Eye (tissue), 1 donor: ENCODE measurements at regions not wholly inside any gene's neighbourhood (a gene's known extent, or its start where the extent isn't known, plus 50 kb on each side); places are given as distances from the start of the nearest gene placed in this dataset.
A peak's percentile ranks its signal among the peaks of the same experiment; 100 is the strongest.

Experiments
- DNase-seq: peaks from one replicate; pipeline ENCODE4 v3.0.0-alpha.2; 2015

- no peak for DNase-seq
Measured at GRCh38 chr2:71802556-71802955, 345.1 kb downstream of the CYP26B1 start.

DNA sequence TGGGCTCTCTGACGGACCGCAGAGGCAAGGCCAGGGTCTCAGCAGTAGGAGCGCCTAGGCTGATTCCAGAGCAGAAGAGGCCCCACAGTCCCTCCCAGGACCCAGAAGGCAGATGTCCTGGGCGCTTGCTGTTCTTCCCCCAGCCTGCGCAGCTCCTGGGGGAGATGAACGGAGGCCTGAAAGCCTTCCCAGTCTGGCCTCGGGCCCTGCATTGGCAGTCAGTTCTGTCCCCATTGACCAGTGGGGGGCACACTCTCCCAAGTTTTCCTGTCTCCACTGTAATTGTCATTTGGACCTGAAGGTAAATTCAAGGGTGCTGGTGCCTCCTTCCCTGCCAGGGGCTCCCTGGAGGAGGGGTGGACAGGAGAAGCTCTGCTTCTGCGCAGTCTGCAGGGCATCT lies 345.7 kb downstream of the CYP26B1 start:
- peak; percentile 64 for DNase-seq

DNA sequence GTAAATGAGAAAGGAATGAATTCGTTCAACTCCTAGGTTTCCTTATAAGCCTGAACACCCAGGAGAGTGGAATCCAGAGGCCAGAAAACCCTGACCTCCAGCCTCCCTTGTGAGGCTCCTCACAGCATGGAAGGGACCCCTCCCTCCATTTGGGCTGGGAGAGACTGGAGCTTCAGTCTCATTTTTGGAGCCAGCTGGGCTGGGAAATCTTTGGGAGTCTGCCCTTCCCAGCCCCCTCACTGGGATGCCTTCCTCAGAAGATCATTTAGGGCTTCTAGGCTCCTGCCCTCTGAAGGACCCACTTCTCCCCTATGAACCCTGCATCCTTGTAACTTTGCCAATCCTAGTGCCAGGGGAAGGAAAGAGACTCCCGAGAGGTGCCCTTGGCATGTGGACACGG lies 346.1 kb downstream of the CYP26B1 start:
- DNase-seq = no peak

GRCh38 chr2:71800851-71801250 lies 346.8 kb downstream of the CYP26B1 start:
- DNase-seq = no peak

DNA sequence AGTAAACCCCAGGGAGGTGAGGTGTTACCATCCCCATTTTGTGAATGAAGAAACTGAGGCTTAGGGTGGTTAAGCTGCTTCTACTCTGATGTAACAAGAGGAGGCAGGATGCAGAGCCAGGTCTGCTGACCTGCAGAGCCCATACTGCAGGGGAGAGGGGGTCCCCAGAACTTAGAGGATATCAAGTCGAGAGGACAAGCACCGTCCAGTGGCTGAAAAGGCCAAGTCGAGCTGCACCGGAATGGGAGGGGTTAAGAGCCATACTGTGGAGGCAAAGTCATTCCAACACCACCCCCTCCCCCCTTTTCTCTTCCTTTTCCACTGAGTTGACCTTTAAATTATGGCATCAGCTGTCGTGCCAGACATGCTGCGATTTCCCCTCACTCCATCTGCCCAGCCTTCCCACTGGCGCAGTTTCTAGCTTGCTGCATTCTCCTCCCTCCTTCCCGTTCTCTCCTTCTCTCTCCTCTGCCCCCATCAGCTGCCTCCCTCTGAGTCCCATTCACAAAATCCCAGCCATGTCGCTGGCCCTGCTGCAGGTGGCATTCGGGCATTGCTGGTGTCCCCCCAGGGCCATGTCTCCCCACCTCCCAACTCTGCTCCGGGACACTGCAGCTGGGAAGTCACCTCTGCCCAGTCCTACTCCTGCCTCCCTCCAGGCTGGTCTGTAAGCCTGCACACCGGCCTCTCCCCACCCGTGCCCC lies 346.9 kb downstream of the DYSF start:
- peak; percentile 51 for DNase-seq

GRCh38 chr2:71799013-71799575 lies 345.7 kb downstream of the DYSF start:
- no peak for DNase-seq

GRCh38 chr2:71798266-71799012 lies 345.1 kb downstream of the DYSF start:
- peak; percentile 46 for DNase-seq

DNA sequence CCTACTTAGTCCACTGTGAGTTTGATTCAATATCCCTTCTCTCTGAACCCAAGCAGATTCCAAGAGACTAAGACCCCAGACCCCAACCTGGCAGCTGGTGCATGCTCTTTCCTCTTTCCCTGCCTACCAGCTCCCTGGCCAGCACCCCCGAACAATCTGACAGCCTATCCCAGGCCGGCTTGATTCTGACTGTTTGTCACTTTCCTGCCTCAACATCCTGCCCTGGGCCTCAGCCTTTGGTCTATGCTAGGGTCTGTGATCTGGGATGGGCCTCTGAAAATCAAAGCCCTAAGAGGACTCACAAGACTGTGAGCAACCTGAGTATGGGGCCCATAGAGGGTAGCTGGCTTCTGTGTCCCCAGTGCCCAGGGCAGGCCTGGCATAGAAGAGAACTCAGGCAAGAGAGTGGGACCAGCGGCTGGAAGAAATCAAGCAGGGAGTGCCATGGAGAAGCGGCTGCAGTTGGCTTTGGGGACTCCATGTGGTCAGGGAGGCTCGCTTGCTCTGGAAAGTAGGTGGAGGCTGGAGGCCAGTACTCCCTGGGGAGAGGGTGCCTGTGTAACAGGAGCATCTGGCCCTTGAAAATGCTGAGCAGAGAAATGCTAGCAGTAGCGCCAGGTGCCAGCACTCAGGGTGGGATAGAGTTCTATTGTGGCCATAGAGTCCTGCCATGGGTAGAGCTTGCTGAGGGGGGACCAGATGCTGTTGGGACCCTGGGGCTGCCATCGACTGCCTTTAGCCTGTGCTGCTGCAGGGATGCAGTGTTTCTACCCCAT lies 343.9 kb downstream of the DYSF start:
- DNase-seq = no peak

DNA sequence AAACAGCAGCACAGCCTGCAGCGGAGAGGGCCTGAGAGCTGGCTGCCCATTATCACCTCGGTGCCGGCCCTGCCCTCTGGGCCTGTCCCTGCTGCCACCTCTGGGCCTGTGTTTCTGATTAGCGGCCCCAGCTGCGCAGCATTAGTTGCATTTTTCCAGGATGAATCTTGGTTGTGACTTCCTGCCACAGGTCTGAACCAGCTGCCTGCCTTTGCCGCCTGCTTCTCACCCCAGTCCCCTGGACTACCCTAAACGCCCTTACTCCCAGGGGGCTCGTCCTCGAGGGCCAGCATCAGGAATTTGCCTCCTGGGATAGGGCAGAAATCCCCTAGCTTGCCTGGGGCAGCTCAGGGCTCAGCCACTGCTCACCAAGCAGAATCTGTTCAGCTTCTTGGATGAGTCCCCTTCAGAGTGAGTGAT lies 342.8 kb downstream of the DYSF start:
- DNase-seq = peak; percentile 45

DNA sequence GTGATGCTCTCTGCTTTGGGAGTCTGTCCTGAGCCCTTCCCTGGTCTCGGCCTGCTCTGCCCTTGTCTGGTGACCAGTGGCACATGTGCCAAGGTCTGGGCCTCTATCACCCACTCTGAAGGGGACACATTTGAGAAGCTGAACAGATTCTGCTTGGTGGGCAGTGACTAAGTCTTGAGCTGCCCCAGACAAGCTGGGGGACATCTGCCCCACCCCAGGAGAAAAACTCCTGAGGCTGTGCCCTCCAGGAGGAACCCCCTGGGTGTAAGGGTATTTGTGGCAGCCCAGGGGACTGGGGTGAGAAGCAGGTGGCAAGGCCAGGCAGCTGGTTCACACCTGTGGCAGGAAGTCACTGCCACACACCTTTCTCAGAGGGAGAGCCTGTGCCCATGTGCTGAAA lies 342.1 kb downstream of the DYSF start:
- DNase-seq = no peak

DNA sequence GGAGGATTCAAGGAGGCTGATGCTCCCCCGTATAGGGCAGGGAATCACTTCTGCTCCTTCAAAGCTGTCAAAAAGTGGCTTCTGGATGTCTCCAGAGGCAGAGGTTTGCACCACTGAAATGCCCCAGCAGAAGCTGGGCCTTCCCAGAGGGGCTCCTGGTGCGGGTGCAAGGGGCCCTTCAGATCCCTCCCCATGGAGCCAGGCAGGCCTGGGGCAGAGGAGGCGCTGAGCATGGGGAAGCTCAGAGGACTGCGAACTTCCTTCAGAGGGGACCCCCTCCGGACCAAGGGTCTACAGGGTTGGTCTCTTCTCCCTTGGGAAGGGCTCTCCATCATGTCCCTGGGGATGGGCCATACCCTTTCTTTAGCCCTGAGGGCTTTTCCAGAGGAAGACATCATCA lies 341.2 kb downstream of the DYSF start:
- DNase-seq = no peak

DNA sequence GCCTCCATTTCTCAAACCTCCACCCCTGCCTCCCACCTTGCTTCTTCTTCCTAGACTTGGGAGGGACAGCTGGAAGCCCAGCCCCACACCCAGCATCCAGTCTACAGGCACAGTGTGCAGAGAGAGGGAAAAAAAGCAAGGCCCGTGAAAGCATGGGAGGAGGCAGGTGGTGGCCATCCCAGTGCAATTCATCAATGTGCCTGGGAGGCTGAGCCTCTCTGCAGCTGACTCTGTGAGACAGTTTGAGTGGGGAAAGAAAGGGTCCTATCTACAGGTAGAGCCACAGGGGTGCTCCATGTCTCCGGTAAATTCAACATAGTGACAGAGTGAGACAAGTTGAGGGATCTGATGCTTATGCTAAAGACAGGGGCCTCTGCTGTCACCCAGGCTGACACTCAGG lies 340.6 kb downstream of the DYSF start:
- no peak for DNase-seq

- DNase-seq = no peak
Measured at GRCh38 chr2:71792926-71793761, 339.8 kb downstream of the DYSF start.

GRCh38 chr2:71791501-71792135 lies 338.3 kb downstream of the DYSF start:
- DNase-seq = no peak

- DNase-seq = no peak
Measured at GRCh38 chr2:71791061-71791450, 337.7 kb downstream of the DYSF start.

- DNase-seq = no peak
Measured at GRCh38 chr2:71790226-71791060, 337.1 kb downstream of the DYSF start.

DNA sequence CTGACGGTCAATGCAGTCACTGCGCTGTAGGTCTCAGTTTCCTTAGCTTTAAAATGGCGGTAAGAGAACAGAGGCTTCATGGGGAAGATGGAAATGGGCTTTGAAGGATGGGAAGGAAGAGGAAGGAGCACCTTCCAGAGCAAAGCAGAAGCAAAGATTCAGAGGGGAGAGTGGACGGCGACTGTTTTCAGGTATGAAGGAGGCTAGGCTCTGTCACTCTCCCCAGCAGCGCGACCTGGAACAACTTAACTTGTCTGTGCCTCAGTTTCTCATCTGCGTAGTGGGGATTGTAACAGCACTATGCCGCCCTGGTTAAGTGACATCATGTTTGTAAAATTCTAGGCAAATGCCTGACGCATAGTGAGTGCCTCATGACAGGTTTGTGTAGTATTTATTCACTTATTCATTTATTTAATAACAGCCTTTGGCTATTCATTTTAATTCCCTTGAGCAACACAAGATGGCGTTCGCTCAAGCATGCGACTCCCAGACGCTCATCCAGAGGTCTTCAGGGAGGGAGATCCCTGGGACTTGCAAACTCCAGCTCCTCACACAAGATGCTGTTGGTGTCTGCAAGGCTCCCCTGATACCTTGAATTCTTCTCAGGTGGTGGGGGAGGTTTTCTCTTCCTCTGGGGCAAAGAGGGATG lies 336.3 kb downstream of the DYSF start:
- no peak for DNase-seq

DNA sequence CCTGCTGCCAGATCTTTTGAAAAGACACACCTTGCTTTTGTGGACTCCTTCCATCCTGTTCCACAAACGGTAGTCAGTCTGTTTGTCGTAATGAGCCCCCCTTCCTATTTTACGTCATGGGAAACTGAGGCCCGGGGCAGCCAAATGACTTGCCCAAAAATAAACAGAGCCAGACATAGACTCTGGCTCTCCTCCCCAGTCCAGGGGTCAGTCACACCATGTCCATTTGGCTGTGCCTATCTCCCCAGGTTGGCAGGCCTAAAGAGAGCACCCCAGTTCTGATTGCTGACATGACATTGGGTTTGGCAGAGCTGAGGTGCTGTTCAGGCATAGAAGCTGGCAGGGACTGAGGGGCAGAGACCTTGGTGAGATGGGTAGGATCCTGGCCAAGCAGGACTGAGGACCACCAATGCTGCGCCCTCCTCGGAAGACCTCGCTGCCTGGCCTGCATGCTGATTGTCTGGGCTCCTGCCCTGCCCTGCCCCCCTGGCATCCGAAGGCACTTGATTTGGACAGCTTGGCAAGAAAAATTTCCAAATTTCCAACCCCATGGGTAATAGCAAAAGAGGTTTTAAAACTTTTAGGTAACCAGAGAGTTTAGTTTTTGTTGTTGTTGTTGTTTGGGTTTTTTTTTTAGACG lies 335.4 kb downstream of the DYSF start:
- no peak for DNase-seq

DNA sequence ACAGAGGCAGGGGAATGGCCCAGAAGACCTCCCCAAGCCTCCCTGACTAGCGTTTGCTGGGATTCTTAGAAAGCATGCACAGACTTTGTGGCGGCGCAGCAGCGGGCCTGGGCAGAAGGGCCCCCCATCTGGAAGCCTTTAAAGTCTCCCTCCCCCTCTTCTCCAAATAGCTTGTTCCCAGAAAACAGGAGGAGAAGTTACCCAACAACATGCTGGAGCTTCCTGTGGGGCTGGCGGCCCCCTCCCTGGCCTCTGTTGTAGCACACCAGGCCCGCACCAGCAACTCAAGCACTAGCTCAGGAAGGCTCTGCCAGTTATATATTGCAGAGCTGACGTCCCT lies 334.8 kb downstream of the DYSF start:
- DNase-seq = no peak
